Esophagus squamous epithelium (tissue), 4 donors: ENCODE measurements at regions not wholly inside any gene's neighbourhood (a gene's known extent, or its start where the extent isn't known, plus 50 kb on each side); places are given as distances from the start of the nearest gene placed in this dataset.

Experiments used
- POLR2A ChIP-seq, 4 donors: fragments of 450-650 bp; IDR thresholded peaks; one replicate each; pipeline ENCODE4 v1.6.1; 2017; ENCODE audit warnings: antibody characterized with exemption in 4 of 4, mild to moderate bottlenecking in 4 of 4, moderate library complexity in 3 of 4
- TF ChIP-seq, protein P1 (sequence below), 6 experiments: fragments of 450-650 bp in 4 of 6; fragments of 200-600 bp in 2 of 6; sonication (generic) in 2 of 6; IDR thresholded peaks; one replicate each; pipeline ENCODE4 v1.5.1; 2016 to 2019; ENCODE audit warnings: antibody characterized with exemption in 6 of 6, mild to moderate bottlenecking in 4 of 6, moderate library complexity in 4 of 6

DNA sequence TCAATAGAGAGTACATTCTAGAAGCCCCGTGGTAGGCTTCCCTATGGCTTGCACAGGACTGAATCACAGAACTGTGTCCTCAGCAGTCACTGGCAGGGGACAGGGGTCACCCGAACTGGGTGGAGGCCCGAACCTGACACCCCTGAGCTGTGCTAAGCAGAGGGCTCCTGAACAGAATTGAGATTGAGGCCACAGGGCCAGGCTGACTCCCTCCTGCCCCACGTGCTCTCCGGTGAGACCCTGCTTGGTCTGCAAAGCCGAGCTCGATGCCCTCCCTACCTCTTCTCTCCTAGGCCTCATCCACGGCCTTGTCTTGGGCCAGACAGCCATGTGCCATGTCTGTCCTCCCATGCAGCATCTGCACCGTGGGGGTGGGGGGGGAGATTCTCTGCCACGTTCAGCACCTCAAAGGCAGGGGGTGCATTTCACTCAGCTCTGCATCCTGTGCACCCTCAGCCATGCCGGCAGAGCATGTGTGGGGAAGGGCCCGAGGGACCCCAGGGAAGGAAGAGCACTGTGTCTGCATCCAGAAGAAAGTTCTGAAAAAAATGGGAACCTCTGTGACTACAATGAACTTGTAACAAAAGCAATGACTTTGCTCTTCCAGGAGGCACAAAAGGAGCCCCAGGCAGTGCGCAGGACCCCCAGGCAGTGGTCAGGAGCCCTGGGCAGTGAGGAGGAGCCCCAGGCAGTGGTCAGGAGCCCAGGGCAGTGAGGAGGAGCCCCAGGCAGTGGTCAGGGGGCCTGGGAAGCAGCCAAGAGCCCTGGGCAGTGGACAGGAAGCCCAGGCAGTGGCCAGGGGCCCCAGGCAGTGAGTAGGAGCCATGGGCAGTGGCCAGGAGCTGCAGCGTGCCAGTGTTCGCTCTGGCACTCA, 76.7 kb upstream of the SEPTIN5 start:
- TF ChIP-seq, protein P1, sequence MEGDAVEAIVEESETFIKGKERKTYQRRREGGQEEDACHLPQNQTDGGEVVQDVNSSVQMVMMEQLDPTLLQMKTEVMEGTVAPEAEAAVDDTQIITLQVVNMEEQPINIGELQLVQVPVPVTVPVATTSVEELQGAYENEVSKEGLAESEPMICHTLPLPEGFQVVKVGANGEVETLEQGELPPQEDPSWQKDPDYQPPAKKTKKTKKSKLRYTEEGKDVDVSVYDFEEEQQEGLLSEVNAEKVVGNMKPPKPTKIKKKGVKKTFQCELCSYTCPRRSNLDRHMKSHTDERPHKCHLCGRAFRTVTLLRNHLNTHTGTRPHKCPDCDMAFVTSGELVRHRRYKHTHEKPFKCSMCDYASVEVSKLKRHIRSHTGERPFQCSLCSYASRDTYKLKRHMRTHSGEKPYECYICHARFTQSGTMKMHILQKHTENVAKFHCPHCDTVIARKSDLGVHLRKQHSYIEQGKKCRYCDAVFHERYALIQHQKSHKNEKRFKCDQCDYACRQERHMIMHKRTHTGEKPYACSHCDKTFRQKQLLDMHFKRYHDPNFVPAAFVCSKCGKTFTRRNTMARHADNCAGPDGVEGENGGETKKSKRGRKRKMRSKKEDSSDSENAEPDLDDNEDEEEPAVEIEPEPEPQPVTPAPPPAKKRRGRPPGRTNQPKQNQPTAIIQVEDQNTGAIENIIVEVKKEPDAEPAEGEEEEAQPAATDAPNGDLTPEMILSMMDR (IDR thresholded peaks at IDR 0.05), result no peak
- no peak for TF ChIP-seq POLR2A (IDR thresholded peaks at IDR 0.05)
